ACHN (cell line): ENCODE measurements at regions not wholly inside any gene's neighbourhood (a gene's known extent, or its start where the extent isn't known, plus 50 kb on each side); places are given as distances from the start of the nearest gene placed in this dataset.
"Not testable (repeated sequence)": the region's sequence is repeated elsewhere in the genome, so short reads cannot be mapped to it uniquely, and the experiment has no call there.

ENCODE experiments used
- DNase-seq: peaks from one replicate; pipeline ENCODE4 v3.0.0-alpha.2; 2015
- in situ Hi-C: cut with HindIII; loops from 2 replicates; pipeline ENCODE4 v1.10.0; 2017; ENCODE audit warnings: low sequenced_read_pairs, low pct_ligation_motif_present, low pct_unique_long_range_greater_than_20kb

- in situ Hi-C loops, result no loop called here
- no peak for DNase-seq
Measured at GRCh38 chr1:5769760-5770159, 222.5 kb downstream of the NPHP4 start.

GRCh38 chr1:5769146-5769545, 223.1 kb downstream of the NPHP4 start:
- in situ Hi-C loops, result no loop called here
- DNase-seq, result no peak

GRCh38 chr1:5768014-5768413, 224.2 kb downstream of the NPHP4 start:
- DNase-seq, result no peak
- in situ Hi-C loops, result no loop called here

DNA sequence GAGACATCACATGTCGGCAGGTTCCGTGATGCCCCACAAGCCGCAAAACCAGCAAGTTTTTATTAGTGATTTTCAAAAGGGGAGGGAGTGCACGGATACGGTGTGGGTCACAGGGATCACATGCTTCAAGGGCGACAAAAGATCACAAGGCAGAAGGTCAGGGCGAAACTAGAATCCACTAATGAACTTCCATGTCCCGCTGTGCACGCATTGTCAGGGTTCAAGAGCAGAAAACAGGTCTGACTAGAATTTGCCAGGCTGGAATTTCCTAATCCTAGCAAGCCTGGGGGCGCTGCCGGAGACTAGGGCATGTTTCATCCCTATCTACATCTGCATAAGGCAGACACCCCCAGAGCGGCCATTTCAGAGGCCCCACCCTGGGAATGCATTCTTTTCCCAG, 225.2 kb downstream of the NPHP4 start:
- DNase-seq, in situ Hi-C loops: not testable (repeated sequence)

- no peak for DNase-seq
- in situ Hi-C loops, result no loop called here
Measured at GRCh38 chr1:5765997-5766913, 226.0 kb downstream of the NPHP4 start.

DNA sequence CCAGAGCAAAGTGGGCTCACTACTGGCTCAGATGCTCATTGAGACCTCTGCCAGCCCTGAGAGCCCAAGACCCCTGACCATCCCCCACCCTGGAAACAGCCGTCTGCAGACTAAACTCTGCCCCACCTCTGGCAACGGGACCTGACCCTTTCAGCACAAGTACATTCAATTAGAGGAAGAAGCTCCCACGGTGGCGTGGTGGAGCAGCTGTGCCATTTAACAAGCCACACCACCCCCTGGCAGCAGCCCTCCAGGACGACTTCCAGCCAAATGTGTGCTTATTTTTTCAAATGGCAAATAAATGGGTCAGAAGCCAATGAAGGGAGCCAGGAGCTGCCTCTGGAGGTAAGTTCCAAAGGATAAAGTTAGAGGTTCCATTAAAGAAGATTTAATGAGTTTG, 226.7 kb downstream of the NPHP4 start:
- no peak for DNase-seq
- in situ Hi-C loops, result no loop called here

DNA sequence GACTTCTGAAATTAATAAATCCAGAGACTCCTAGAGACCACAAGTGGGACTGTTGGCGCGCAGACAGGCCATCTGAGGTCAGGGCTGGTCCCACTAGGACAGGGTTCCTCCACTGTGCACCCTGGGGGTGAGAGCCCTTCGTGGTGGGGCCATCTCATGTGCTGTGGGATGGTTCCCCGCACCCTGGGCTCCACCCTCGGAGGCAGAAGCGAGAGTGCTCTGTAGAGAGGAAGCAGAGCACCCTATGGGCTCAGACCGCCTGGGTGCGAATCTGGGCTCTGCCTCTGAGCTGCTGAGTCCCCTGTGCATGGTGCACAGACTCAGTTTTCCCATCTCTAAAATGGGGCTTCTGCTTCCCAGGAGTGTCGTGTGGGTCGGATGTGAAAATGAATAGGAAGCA, 227.3 kb downstream of the NPHP4 start:
- in situ Hi-C loops, result no loop called here
- DNase-seq, result no peak

DNA sequence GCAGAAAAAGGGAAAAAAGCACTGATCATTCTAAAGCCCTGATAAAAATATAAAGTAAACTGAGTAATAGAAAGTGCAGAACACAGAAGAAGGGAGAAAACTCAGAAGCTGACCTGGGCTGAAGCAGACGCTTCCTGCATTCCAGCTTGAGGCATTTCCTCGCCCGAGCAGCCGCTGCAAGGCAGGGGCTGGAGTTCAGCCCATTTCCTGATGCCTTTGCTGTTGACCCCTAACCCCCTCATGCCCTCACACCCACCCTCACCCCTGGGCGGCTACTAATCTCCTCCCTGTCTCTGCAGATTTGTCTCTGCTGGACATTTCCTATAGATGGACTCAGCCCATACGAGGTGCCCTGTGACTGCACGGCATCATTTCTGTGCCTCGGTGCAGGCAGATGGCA, 227.8 kb downstream of the NPHP4 start:
- in situ Hi-C loops, result no loop called here
- DNase-seq, result no peak

DNA sequence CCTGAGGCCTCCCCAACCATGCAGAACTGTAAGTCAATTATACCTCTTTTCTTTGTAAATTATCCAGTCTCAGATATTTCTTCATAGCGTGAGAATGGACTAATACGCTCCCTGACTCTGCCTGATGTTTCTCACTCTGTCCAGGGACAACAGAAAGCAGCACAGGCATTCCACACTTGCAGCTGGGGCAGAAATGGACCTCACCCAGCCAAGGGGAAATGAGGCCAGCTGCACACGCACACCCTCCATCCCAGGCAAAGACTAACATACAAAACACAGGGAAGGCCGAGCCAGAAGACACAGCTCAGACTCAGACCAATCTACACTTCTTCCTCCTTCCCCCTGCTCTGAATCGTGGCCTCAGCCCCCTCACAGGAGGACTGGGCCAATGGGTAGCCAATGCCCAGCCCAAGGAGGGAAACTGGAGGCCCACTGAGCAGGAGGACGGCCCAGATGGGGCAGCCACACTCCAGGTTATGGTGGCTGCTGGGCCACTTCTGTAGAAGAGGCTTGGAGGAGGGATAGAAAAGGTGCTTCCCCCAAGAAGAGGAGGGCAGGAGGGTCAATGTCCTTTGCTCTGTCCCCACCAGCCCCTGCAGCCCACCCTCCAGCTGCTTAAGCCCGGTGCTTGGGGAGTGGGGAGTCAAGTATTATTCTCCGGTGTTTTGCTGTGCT, 228.4 kb downstream of the NPHP4 start:
- no peak for DNase-seq
- in situ Hi-C loops, result no loop called here

GRCh38 chr1:5758859-5759578, 233.2 kb downstream of the NPHP4 start:
- in situ Hi-C loops, result no loop called here

DNA sequence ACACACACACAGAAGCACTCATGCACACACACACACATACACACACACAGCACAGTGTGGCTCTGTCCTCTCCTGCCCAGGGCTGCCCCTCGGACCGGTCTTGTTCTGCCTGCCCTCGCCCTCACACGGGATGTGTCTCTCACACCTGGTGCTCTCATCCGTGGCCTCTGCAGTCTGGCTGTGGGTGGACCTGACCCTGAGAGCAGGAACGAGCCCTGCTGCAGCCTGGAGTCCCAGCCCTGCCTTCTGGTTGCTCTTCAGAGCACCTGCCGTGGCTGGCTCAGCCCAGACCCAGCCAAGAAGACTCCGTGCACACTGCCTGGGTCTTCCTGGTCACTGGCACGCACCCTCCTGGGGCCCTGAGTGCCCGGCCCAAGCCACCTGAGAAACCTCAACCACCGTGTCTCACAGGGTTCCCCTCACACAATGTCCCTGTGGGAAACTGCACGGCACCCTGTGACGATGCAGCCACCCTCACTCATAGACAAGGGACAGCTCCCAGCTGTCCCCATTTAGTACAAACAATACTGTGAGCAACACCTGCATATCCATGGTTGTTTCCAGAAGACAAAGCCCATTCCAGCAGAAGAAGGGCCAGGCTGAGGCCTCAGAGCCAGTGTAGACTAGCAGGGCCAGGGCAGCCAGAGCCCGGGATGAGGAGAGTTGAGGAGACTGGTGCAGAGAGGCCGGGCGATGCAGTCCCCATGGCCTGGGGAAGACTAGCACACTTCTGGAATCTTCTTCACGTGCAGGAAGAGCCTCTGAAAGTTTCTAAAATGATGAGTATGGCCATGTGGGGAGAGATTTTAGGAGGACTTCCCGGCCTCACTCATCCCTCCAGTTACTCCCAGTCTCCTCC, 234.0 kb downstream of the NPHP4 start:
- DNase-seq, result no peak
- in situ Hi-C loops, result no loop called here

More at GRCh38 chr1:5758859-5759578, 233.2 kb downstream of the NPHP4 start:
- no peak for DNase-seq

DNA sequence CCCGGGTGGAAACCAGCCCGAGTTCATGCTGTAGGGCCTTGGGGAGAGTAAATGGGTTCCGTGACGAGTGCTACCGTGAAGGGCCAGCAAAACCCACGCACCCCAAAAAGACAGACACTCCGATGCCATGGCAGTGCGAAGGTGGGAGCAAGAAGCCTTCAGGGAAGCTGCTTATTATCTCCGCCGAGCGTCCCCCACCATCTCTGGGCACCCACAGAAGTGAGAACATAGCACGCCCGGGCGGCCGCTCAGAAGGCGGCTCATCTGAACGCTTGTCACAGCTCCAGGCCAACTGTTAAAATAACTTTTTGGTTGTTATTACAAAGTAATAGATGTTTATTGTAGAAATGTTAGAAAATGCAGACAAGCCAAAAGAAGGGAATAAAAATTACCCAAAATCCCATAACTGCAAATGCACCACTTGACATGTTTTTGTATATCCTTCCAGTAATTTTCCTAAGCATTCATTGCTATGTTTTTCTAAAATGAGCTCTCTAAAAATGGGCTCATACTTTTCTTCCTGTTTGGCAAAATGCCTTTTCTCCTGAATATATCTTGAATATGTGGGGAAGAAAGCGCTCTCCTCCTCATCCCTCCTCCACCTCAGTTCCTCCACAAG, 234.9 kb downstream of the NPHP4 start:
- in situ Hi-C loops, result no loop called here
- DNase-seq, result no peak

DNA sequence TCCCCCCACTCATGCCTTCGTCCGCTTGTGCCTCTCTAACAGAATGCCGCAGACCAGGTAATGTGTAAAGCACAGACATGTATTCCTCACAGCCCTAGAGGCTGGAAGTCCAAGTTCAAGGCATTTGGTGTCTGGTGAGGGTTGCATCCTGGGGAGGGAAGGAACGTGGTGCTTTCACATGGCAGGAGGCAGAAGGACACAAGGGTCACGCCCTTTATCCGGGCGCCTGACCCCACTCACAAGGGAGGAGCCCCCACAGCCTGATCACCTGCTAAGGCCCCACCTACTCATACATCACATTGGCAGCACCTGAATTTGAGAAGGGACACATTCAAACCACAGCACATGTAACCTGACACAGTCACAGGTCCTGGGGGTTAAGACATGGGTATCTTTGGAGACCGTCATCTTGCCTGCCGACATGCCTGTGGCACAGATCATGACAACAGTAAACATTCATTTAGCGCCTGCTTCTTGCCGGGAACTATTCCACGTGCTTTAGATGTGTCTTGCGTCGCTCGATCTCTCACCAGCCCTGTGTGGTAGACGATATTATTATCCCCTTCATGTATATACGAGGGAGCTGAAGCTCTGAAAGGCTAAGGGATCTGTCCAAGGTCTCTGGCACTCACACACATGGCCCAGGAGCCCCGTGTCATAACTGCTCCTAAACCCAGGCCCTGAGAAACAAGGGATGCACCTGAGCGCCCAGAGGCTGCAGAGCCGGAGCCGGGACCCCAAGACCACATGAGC, 235.6 kb downstream of the NPHP4 start:
- in situ Hi-C loops, result no loop called here

GRCh38 chr1:5755552-5756125, 236.6 kb downstream of the NPHP4 start:
- in situ Hi-C loops, result no loop called here
- no peak for DNase-seq

More for the DNA sequence above, 235.6 kb downstream of the NPHP4 start:
- DNase-seq, result no peak

GRCh38 chr1:5754817-5755551, 237.2 kb downstream of the NPHP4 start:
- DNase-seq, result no peak
- in situ Hi-C loops, result no loop called here
